ENCODE measurements at regions not wholly inside any gene's neighbourhood (a gene's known extent, or its start where the extent isn't known, plus 50 kb on each side); places are given as distances from the start of the nearest gene placed in this dataset.

GRCh38 chr9:11038366-11038765, 425.6 kb upstream of the PTPRD start:
- DNase-seq (ENCODE audit: extremely low read depth, low read depth): no peak
- TF ChIP-seq, protein P1, sequence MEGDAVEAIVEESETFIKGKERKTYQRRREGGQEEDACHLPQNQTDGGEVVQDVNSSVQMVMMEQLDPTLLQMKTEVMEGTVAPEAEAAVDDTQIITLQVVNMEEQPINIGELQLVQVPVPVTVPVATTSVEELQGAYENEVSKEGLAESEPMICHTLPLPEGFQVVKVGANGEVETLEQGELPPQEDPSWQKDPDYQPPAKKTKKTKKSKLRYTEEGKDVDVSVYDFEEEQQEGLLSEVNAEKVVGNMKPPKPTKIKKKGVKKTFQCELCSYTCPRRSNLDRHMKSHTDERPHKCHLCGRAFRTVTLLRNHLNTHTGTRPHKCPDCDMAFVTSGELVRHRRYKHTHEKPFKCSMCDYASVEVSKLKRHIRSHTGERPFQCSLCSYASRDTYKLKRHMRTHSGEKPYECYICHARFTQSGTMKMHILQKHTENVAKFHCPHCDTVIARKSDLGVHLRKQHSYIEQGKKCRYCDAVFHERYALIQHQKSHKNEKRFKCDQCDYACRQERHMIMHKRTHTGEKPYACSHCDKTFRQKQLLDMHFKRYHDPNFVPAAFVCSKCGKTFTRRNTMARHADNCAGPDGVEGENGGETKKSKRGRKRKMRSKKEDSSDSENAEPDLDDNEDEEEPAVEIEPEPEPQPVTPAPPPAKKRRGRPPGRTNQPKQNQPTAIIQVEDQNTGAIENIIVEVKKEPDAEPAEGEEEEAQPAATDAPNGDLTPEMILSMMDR (IDR thresholded peaks at IDR 0.05; ENCODE audit: low read depth, low read length): no peak

GRCh38 chr9:11039006-11039405, 426.2 kb upstream of the PTPRD start:
- DNase-seq (ENCODE audit: extremely low read depth, low read depth): no peak
- TF ChIP-seq, protein P1 (IDR thresholded peaks at IDR 0.05; ENCODE audit: low read depth, low read length): no peak

GRCh38 chr9:11045589-11045988, 432.8 kb upstream of the PTPRD start:
- no peak for DNase-seq (ENCODE audit: extremely low read depth, low read depth)
- TF ChIP-seq, protein P1 (IDR thresholded peaks at IDR 0.05; ENCODE audit: low read depth, low read length): no peak

GRCh38 chr9:11063263-11063662, 450.5 kb upstream of the PTPRD start:
- TF ChIP-seq, protein P1 (IDR thresholded peaks at IDR 0.05; ENCODE audit: low read depth, low read length): no peak
- DNase-seq (ENCODE audit: extremely low read depth, low read depth): no peak

GRCh38 chr9:11064909-11065308, 452.1 kb upstream of the PTPRD start:
- TF ChIP-seq, protein P1 (IDR thresholded peaks at IDR 0.05; ENCODE audit: low read depth, low read length): no peak
- no peak for DNase-seq (ENCODE audit: extremely low read depth, low read depth)

GRCh38 chr9:11072176-11072575, 459.4 kb upstream of the PTPRD start:
- TF ChIP-seq, protein P1 (IDR thresholded peaks at IDR 0.05; ENCODE audit: low read depth, low read length): no peak
- DNase-seq (ENCODE audit: extremely low read depth, low read depth): no peak

GRCh38 chr9:11086561-11086960, 473.8 kb upstream of the PTPRD start:
- TF ChIP-seq, protein P1 (IDR thresholded peaks at IDR 0.05; ENCODE audit: low read depth, low read length): no peak

More at GRCh38 chr9:11086561-11086960, 473.8 kb upstream of the PTPRD start:
- no peak for DNase-seq (ENCODE audit: extremely low read depth, low read depth)

Measured in AG09319 (cell line).